SK-N-MC (cell line): ENCODE measurements at regions not wholly inside any gene's neighbourhood (a gene's known extent, or its start where the extent isn't known, plus 50 kb on each side); places are given as distances from the start of the nearest gene placed in this dataset.

Source experiments
- DNase-seq: peaks from one replicate; pipeline ENCODE4 v3.0.0-alpha.2; 2011; ENCODE audit warnings: low read depth, low spot score
- H3K27ac ChIP-seq: fragments of 200-600 bp; sonication (generic); 2 replicates; pipeline ENCODE4 v1.5.1; 2016; ENCODE audit warnings: mixed run types
- H3K36me3 ChIP-seq: fragments of 200-600 bp; sonication (generic); 2 replicates; pipeline ENCODE4 v1.6.1; 2017; ENCODE audit warnings: antibody characterized with exemption, low read length, mixed read lengths; ENCODE audit not compliant: insufficient read depth
- H3K4me3 ChIP-seq: fragments of 200-600 bp; sonication (generic); 2 replicates; pipeline ENCODE4 v1.5.1; 2016
- H3K9ac ChIP-seq: fragments of 200-600 bp; sonication (generic); 2 replicates; pipeline ENCODE4 v1.8.0; 2017; ENCODE audit warnings: mixed run types, mixed read lengths; ENCODE audit not compliant: insufficient read length
- H3K9me3 ChIP-seq: fragments of 200-600 bp; sonication (generic); 2 replicates; pipeline ENCODE4 v1.6.1; 2017; ENCODE audit warnings: low read depth, mild to moderate bottlenecking, antibody characterized with exemption, low read length, moderate library complexity, mixed read lengths
- EZH2 ChIP-seq: fragments of 200-600 bp; sonication (generic); IDR thresholded peaks from one replicate; pipeline ENCODE4 v1.6.1; 2017; ENCODE audit warnings: antibody characterized with exemption
- FOXP2 ChIP-seq: optimal IDR thresholded peaks from 2 replicates; pipeline ENCODE3; 2011; ENCODE audit warnings: mild to moderate bottlenecking, moderate library complexity; ENCODE audit not compliant: insufficient read depth; ENCODE audit errors: extremely low read length, control extremely low read depth
- POLR2AphosphoS5 ChIP-seq: IDR thresholded peaks from 2 replicates; pipeline ENCODE4 v1.6.1; 2012; ENCODE audit warnings: mild to moderate bottlenecking, low read depth, low read length, borderline replicate concordance

GRCh38 chr16:54690306-54690705, 240.4 kb upstream of the IRX5 start:
- Histone ChIP-seq H3K27ac (no peak overlapping the region), H3K9me3 (no peaks in the 10 kb centered on the region), H3K9ac (no peak overlapping the region), H3K36me3 (no peaks in the 10 kb centered on the region), H3K4me3 (no peak overlapping the region)
- DNase-seq, result no peak
- TF ChIP-seq FOXP2 (no peak), POLR2AphosphoS5 (no peak), EZH2 (no peak)

GRCh38 chr16:54689072-54689865, 241.4 kb upstream of the IRX5 start:
- Histone ChIP-seq H3K9me3 (no peaks in the 10 kb centered on the region), H3K27ac (no peak overlapping the region), H3K36me3 (no peaks in the 10 kb centered on the region), H3K4me3 (no peak overlapping the region), H3K9ac (no peak overlapping the region)
- DNase-seq, result no peak
- TF ChIP-seq POLR2AphosphoS5, result no peak
- TF ChIP-seq FOXP2, result no peak
- no peak for TF ChIP-seq EZH2

GRCh38 chr16:54688339-54688738, 242.3 kb upstream of the IRX5 start:
- DNase-seq, result no peak

GRCh38 chr16:54687043-54687899, 243.4 kb upstream of the IRX5 start:
- Histone ChIP-seq H3K36me3 (no peaks in the 10 kb centered on the region), H3K4me3 (no peak overlapping the region), H3K9ac (no peak overlapping the region), H3K27ac (no peak overlapping the region), H3K9me3 (no peaks in the 10 kb centered on the region)
- TF ChIP-seq EZH2, result no peak
- no peak for DNase-seq

More at GRCh38 chr16:54688339-54688738, 242.3 kb upstream of the IRX5 start:
- Histone ChIP-seq H3K4me3 (no peak overlapping the region), H3K36me3 (no peaks in the 10 kb centered on the region), H3K27ac (no peak overlapping the region), H3K9me3 (no peaks in the 10 kb centered on the region), H3K9ac (no peak overlapping the region)
- TF ChIP-seq EZH2 (no peak), FOXP2 (no peak), POLR2AphosphoS5 (no peak)

- H3K9ac ChIP-seq, result no peak overlapping the region
- no peak overlapping the region for H3K4me3 ChIP-seq
- no peak for TF ChIP-seq FOXP2
- no peak for TF ChIP-seq EZH2
- no peak for TF ChIP-seq POLR2AphosphoS5
- H3K36me3 ChIP-seq, result no peaks in the 10 kb centered on the region
- DNase-seq, result no peak
- H3K9me3 ChIP-seq, result no peaks in the 10 kb centered on the region
- H3K27ac ChIP-seq, result no peak overlapping the region
These were observed 245.0 kb upstream of the IRX5 start for GRCh38 chr16:54685682-54686081.

GRCh38 chr16:54679531-54679930, 251.1 kb upstream of the IRX5 start:
- no peak overlapping the region for H3K4me3 ChIP-seq
- no peak overlapping the region for H3K9ac ChIP-seq
- no peaks in the 10 kb centered on the region for H3K36me3 ChIP-seq
- no peak for DNase-seq
- TF ChIP-seq FOXP2, result no peak
- no peak for TF ChIP-seq POLR2AphosphoS5
- TF ChIP-seq EZH2, result no peak
- H3K27ac ChIP-seq, result no peak overlapping the region
- H3K9me3 ChIP-seq, result no peaks in the 10 kb centered on the region

GRCh38 chr16:54677308-54677950, 253.2 kb upstream of the IRX5 start:
- no peak overlapping the region for H3K4me3 ChIP-seq
- H3K9ac ChIP-seq, result no peak overlapping the region
- H3K36me3 ChIP-seq, result no peaks in the 10 kb centered on the region
- H3K27ac ChIP-seq, result no peak overlapping the region
- H3K9me3 ChIP-seq, result no peaks in the 10 kb centered on the region
- DNase-seq, result no peak
- TF ChIP-seq FOXP2 (no peak), EZH2 (no peak), POLR2AphosphoS5 (no peak)

- H3K9ac ChIP-seq, result no peak overlapping the region
- no peak overlapping the region for H3K27ac ChIP-seq
- H3K9me3 ChIP-seq, result no peaks in the 10 kb centered on the region
- TF ChIP-seq POLR2AphosphoS5 (no peak), EZH2 (no peak), FOXP2 (no peak)
- no peak overlapping the region for H3K4me3 ChIP-seq
- H3K36me3 ChIP-seq, result no peaks in the 10 kb centered on the region
- DNase-seq, result no peak
These were observed 257.4 kb upstream of the IRX5 start for GRCh38 chr16:54673313-54673712.
